ENCODE measurements at regions not wholly inside any gene's neighbourhood (a gene's known extent, or its start where the extent isn't known, plus 50 kb on each side); places are given as distances from the start of the nearest gene placed in this dataset.

GRCh38 chr13:34152409-34152808 lies 334.5 kb downstream of the RFC3 start:
- H3K4me3 ChIP-seq (ENCODE audit: low read depth, low read length) = no peak overlapping the region
- TF ChIP-seq CTCF (IDR thresholded peaks at IDR 0.05; ENCODE audit: low read depth, low read length, missing control alignments) = no peak
- no peak for DNase-seq (ENCODE audit: low read depth)

GRCh38 chr13:34152996-34153395 lies 335.0 kb downstream of the RFC3 start:
- DNase-seq (ENCODE audit: low read depth) = no peak
- H3K4me3 ChIP-seq (ENCODE audit: low read depth, low read length) = no peak overlapping the region

GRCh38 chr13:34153428-34154180 lies 335.7 kb downstream of the RFC3 start:
- TF ChIP-seq CTCF (IDR thresholded peaks at IDR 0.05; ENCODE audit: low read depth, low read length, missing control alignments) = no peak
- H3K4me3 ChIP-seq (ENCODE audit: low read depth, low read length) = no peak overlapping the region
- DNase-seq (ENCODE audit: low read depth) = no peak

More at GRCh38 chr13:34152996-34153395, 335.0 kb downstream of the RFC3 start:
- TF ChIP-seq CTCF (IDR thresholded peaks at IDR 0.05; ENCODE audit: low read depth, low read length, missing control alignments) = no peak

- H3K4me3 ChIP-seq (ENCODE audit: low read depth, low read length) = no peak overlapping the region
- no peak for DNase-seq (ENCODE audit: low read depth)
- no peak for TF ChIP-seq CTCF (IDR thresholded peaks at IDR 0.05; ENCODE audit: low read depth, low read length, missing control alignments)
Measured at GRCh38 chr13:34155931-34156607, 338.1 kb downstream of the RFC3 start.

GRCh38 chr13:34156841-34157365 lies 339.0 kb downstream of the RFC3 start:
- no peak for TF ChIP-seq CTCF (IDR thresholded peaks at IDR 0.05; ENCODE audit: low read depth, low read length, missing control alignments)
- no peak overlapping the region for H3K4me3 ChIP-seq (ENCODE audit: low read depth, low read length)
- peak; percentile 75 for DNase-seq (ENCODE audit: low read depth)

- no peak for DNase-seq (ENCODE audit: low read depth)
- no peak for TF ChIP-seq CTCF (IDR thresholded peaks at IDR 0.05; ENCODE audit: low read depth, low read length, missing control alignments)
- H3K4me3 ChIP-seq (ENCODE audit: low read depth, low read length) = no peak overlapping the region
Measured at GRCh38 chr13:34159946-34160345, 342.0 kb downstream of the RFC3 start.

All from GM12864 (cell line).